HG03354 (cell line): ENCODE measurements at regions not wholly inside any gene's neighbourhood (a gene's known extent, or its start where the extent isn't known, plus 50 kb on each side); places are given as distances from the start of the nearest gene placed in this dataset.
"Not testable (repeated sequence)": the region's sequence is repeated elsewhere in the genome, so short reads cannot be mapped to it uniquely, and the experiment has no call there.

Source experiments
- ATAC-seq: cut with Tn5 transposase; IDR thresholded peaks from one replicate; pipeline ENCODE4 v1.9.1; 2021; ENCODE audit warnings: mild to moderate bottlenecking; ENCODE audit not compliant: unreplicated experiment, poor library complexity, severe bottlenecking

GRCh38 chr12:11534064-11534463 lies 115.4 kb upstream of the ETV6 start:
- no peak for ATAC-seq

GRCh38 chr12:11535127-11535526 lies 114.3 kb upstream of the ETV6 start:
- ATAC-seq, result no peak

GRCh38 chr12:11539156-11539555 lies 110.3 kb upstream of the ETV6 start:
- no peak for ATAC-seq

- ATAC-seq, result no peak
These were observed 109.3 kb upstream of the ETV6 start for GRCh38 chr12:11540156-11540555.

- no peak for ATAC-seq
These were observed 108.7 kb upstream of the ETV6 start for GRCh38 chr12:11540615-11541310.

GRCh38 chr12:11542599-11542998 lies 106.9 kb upstream of the ETV6 start:
- ATAC-seq, result no peak

- ATAC-seq, result no peak
These were observed 105.9 kb upstream of the ETV6 start for GRCh38 chr12:11543457-11544158.

- peak; percentile 77 for ATAC-seq
These were observed 103.8 kb upstream of the ETV6 start for GRCh38 chr12:11545484-11546330.

GRCh38 chr12:11546582-11547270 lies 102.7 kb upstream of the ETV6 start:
- not testable (repeated sequence) for ATAC-seq

GRCh38 chr12:11547271-11547646 lies 102.2 kb upstream of the ETV6 start:
- not testable (repeated sequence) for ATAC-seq

- no peak for ATAC-seq
These were observed 100.4 kb upstream of the ETV6 start for GRCh38 chr12:11549119-11549518.

- peak; percentile 79 for ATAC-seq
These were observed 95.5 kb upstream of the ETV6 start for GRCh38 chr12:11553871-11554533.

GRCh38 chr12:11555195-11555594 lies 94.3 kb upstream of the ETV6 start:
- no peak for ATAC-seq

- no peak for ATAC-seq
These were observed 93.5 kb upstream of the ETV6 start for GRCh38 chr12:11555743-11556625.

- ATAC-seq, result no peak
These were observed 92.8 kb upstream of the ETV6 start for GRCh38 chr12:11556682-11557081.

GRCh38 chr12:11559626-11560340 lies 89.7 kb upstream of the ETV6 start:
- ATAC-seq, result no peak

- no peak for ATAC-seq
These were observed 88.1 kb upstream of the ETV6 start for GRCh38 chr12:11561411-11561810.
